AG09319 (cell line): ENCODE measurements at regions not wholly inside any gene's neighbourhood (a gene's known extent, or its start where the extent isn't known, plus 50 kb on each side); places are given as distances from the start of the nearest gene placed in this dataset.

Source experiments
- DNase-seq: peaks from one replicate; pipeline ENCODE4 v3.0.0-alpha.2; 2010; ENCODE audit warnings: low read depth; ENCODE audit errors: extremely low read depth
- CTCF ChIP-seq: IDR thresholded peaks from 2 replicates; pipeline ENCODE4 v1.5.1; 2011; ENCODE audit warnings: low read depth, mild to moderate bottlenecking, inconsistent platforms, low read length, moderate library complexity

- DNase-seq = no peak
- TF ChIP-seq CTCF = no peak
These were observed 402.5 kb upstream of the SPRED2 start for GRCh38 chr2:65834771-65835475.

GRCh38 chr2:65834062-65834461 is 401.7 kb upstream of the SPRED2 start:
- no peak for DNase-seq
- TF ChIP-seq CTCF = no peak

GRCh38 chr2:65831509-65831908 is 399.1 kb upstream of the SPRED2 start:
- no peak for TF ChIP-seq CTCF
- no peak for DNase-seq

- TF ChIP-seq CTCF = no peak
- no peak for DNase-seq
These were observed 394.2 kb upstream of the SPRED2 start for GRCh38 chr2:65826567-65826966.

GRCh38 chr2:65823511-65823910 is 391.1 kb upstream of the SPRED2 start:
- TF ChIP-seq CTCF = no peak
- no peak for DNase-seq

- DNase-seq = no peak
- no peak for TF ChIP-seq CTCF
These were observed 388.1 kb upstream of the SPRED2 start for GRCh38 chr2:65820454-65820853.

GRCh38 chr2:65819963-65820362 is 387.6 kb upstream of the SPRED2 start:
- no peak for TF ChIP-seq CTCF
- DNase-seq = no peak
